OCI-M2 (cell line): ENCODE measurements at regions not wholly inside any gene's neighbourhood (a gene's known extent, or its start where the extent isn't known, plus 50 kb on each side); places are given as distances from the start of the nearest gene placed in this dataset.

Experiments used
- DNase-seq: peaks from one replicate; lab custom pipeline; 2025; ENCODE audit not compliant: unreplicated experiment; lab: John Stamatoyannopoulos, UW

- DNase-seq: no peak
Observed at GRCh38 chr1:209457401-209458125, 126.0 kb upstream of the CAMK1G start.

GRCh38 chr1:209458921-209459320 lies 124.6 kb upstream of the CAMK1G start:
- no peak for DNase-seq

GRCh38 chr1:209461168-209461567 lies 122.3 kb upstream of the CAMK1G start:
- DNase-seq: no peak

GRCh38 chr1:209462433-209462832 lies 121.1 kb upstream of the CAMK1G start:
- no peak for DNase-seq

GRCh38 chr1:209463441-209463840 lies 120.1 kb upstream of the CAMK1G start:
- DNase-seq: no peak

- no peak for DNase-seq
Observed at GRCh38 chr1:209473025-209473424, 110.5 kb upstream of the CAMK1G start.

- no peak for DNase-seq
Observed at GRCh38 chr1:209480345-209480744, 103.2 kb upstream of the CAMK1G start.

GRCh38 chr1:209483691-209484090 lies 99.8 kb upstream of the CAMK1G start:
- no peak for DNase-seq

- DNase-seq: no peak
Observed at GRCh38 chr1:209484429-209484828, 99.1 kb upstream of the CAMK1G start.

- DNase-seq: no peak
Observed at GRCh38 chr1:209485167-209485566, 98.3 kb upstream of the CAMK1G start.

GRCh38 chr1:209485751-209486150 lies 97.8 kb upstream of the CAMK1G start:
- no peak for DNase-seq

- DNase-seq: no peak
Observed at GRCh38 chr1:209486861-209487593, 96.5 kb upstream of the CAMK1G start.

- no peak for DNase-seq
Observed at GRCh38 chr1:209490013-209490412, 93.5 kb upstream of the CAMK1G start.

GRCh38 chr1:209491031-209491430 lies 92.5 kb upstream of the CAMK1G start:
- no peak for DNase-seq

GRCh38 chr1:209491496-209491895 lies 92.0 kb upstream of the CAMK1G start:
- no peak for DNase-seq

- DNase-seq: no peak
Observed at GRCh38 chr1:209491897-209492296, 91.6 kb upstream of the CAMK1G start.

GRCh38 chr1:209493559-209493958 lies 90.0 kb upstream of the CAMK1G start:
- no peak for DNase-seq

- DNase-seq: no peak
Observed at GRCh38 chr1:209497729-209498128, 85.8 kb upstream of the CAMK1G start.

- DNase-seq: no peak
Observed at GRCh38 chr1:209500993-209501392, 82.5 kb upstream of the CAMK1G start.

GRCh38 chr1:209503196-209503595 lies 80.3 kb upstream of the CAMK1G start:
- no peak for DNase-seq

- no peak for DNase-seq
Observed at GRCh38 chr1:209504571-209504970, 78.9 kb upstream of the CAMK1G start.

- no peak for DNase-seq
Observed at GRCh38 chr1:209505044-209505443, 78.5 kb upstream of the CAMK1G start.

GRCh38 chr1:209506101-209506500 lies 77.4 kb upstream of the CAMK1G start:
- no peak for DNase-seq
